HCT116 (cell line): ENCODE measurements at regions not wholly inside any gene's neighbourhood (a gene's known extent, or its start where the extent isn't known, plus 50 kb on each side); places are given as distances from the start of the nearest gene placed in this dataset.

Source experiments
- ATAC-seq: fragments of 200-7000 bp; cut with Tn5 transposase; 2 replicates; pipeline ENCODE4 v1.9.1; 2020; ENCODE audit warnings: mild to moderate bottlenecking, moderate library complexity
- BruUV-seq: library from RNA; stranded (reverse); fragments of 400-500 nt; replicated peaks from 2 replicates; lab custom pipeline; 2021; lab: Mats Ljungman, UMichigan
- CTCF ChIA-PET: fragments of 300-600 bp; sonication (Branson Sonifier 250); formaldehyde crosslinking; loops from one replicate; lab custom pipeline; 2021; ENCODE audit warnings: antibody characterized with exemption; lab: Charles Lee
- POLR2A ChIA-PET: fragments of 300-600, 350-600 bp; sonication (Branson Sonifier 250); formaldehyde crosslinking; loops from one replicate; lab custom pipeline; 2021; ENCODE audit warnings: antibody characterized with exemption; lab: Charles Lee
- RAD21 ChIA-PET, 2 experiments: fragments of 300-600 bp; sonication (Branson Sonifier 250); formaldehyde crosslinking; loops; one replicate each; lab custom pipeline; 2023; ENCODE audit warnings: low total read pairs in 2 of 2; ENCODE audit not compliant: uncharacterized antibody in 2 of 2, unreplicated experiment in 2 of 2, low non-redundant PET in 1 of 2; lab: Charles Lee
- DNase-seq: peaks from one replicate; pipeline ENCODE4 v3.0.0-alpha.2; 2010; ENCODE audit warnings: low read depth, low spot score
- H2AFZ ChIP-seq: fragments of 200-600 bp; shearing (Covaris generic), sonication (generic); 2 replicates; pipeline ENCODE4 v1.6.1; 2017; ENCODE audit warnings: low read depth, mixed run types, mixed read lengths, antibody characterized with exemption, low read length; ENCODE audit not compliant: poor library complexity, severe bottlenecking
- H3K27ac ChIP-seq: 2 replicates; pipeline ENCODE4 v1.5.1; 2012; ENCODE audit warnings: low read depth, low read length
- H3K27me3 ChIP-seq: fragments of 200-600 bp; sonication (generic); 2 replicates; pipeline ENCODE4 v1.6.1; 2016; ENCODE audit warnings: mixed run types, low read length, mixed read lengths; ENCODE audit not compliant: insufficient read depth
- H3K36me3 ChIP-seq, 2 experiments: fragments of 200-500 bp in 1 of 2; fragments of 200-600 bp in 1 of 2; sonication (Bioruptor generic) in 1 of 2; sonication (generic) in 1 of 2; 2 replicates each; pipeline versions ENCODE4 v1.5.1 to v1.6.1; 2014 to 2016; ENCODE audit warnings: low read length in 2 of 2, inconsistent platforms in 1 of 2, mixed read lengths in 1 of 2, mixed run types in 1 of 2; ENCODE audit not compliant: insufficient read depth in 2 of 2, control insufficient read depth in 1 of 2
- H3K4me1 ChIP-seq, 2 experiments: fragments of 200-600 bp in 1 of 2; sonication (generic) in 1 of 2; 2 replicates each; pipeline versions ENCODE4 v1.5.1 to v1.6.1; 2012 to 2017; ENCODE audit warnings: low read length in 2 of 2, inconsistent platforms in 1 of 2, mild to moderate bottlenecking in 1 of 2, mixed read lengths in 1 of 2, mixed run types in 1 of 2, moderate library complexity in 1 of 2; ENCODE audit not compliant: insufficient read depth in 2 of 2, control insufficient read depth in 1 of 2
- H3K4me2 ChIP-seq: fragments of 200-600 bp; sonication (generic); 2 replicates; pipeline ENCODE4 v1.6.1; 2017; ENCODE audit warnings: mixed run types, low read length, mixed read lengths
- H3K4me3 ChIP-seq, 2 experiments: fragments of 200-600 bp in 1 of 2; sonication (generic) in 1 of 2; replicated peaks in 1 of 2; 2 replicates each; pipeline ENCODE4 v1.5.1; 2011 to 2016; ENCODE audit warnings: low read length in 2 of 2, control low read depth in 1 of 2, low read depth in 1 of 2, mild to moderate bottlenecking in 1 of 2, mixed read lengths in 1 of 2, mixed run types in 1 of 2
- H3K79me2 ChIP-seq: fragments of 200-600 bp; sonication (generic); 2 replicates; pipeline ENCODE4 v1.6.1; 2017; ENCODE audit warnings: mild to moderate bottlenecking, mixed run types, low read length, moderate library complexity, mixed read lengths; ENCODE audit not compliant: insufficient read depth
- H3K9ac ChIP-seq: fragments of 200-600 bp; sonication (generic); 2 replicates; pipeline ENCODE4 v1.6.1; 2016; ENCODE audit warnings: low read length, mixed read lengths
- H3K9me2 ChIP-seq: fragments of 200-600 bp; sonication (generic), shearing (Covaris generic); 2 replicates; pipeline ENCODE4 v1.6.1; 2017; ENCODE audit warnings: mixed run types, mild to moderate bottlenecking, moderate library complexity; ENCODE audit not compliant: insufficient read depth
- H3K9me3 ChIP-seq, 2 experiments: fragments of 200-500 bp in 1 of 2; fragments of 200-600 bp in 1 of 2; sonication (Bioruptor generic) in 1 of 2; sonication (generic) in 1 of 2; 2 replicates each; pipeline ENCODE4 v1.6.1; 2014 to 2017; ENCODE audit warnings: low read length in 2 of 2, mixed read lengths in 2 of 2, inconsistent platforms in 1 of 2, low read depth in 1 of 2, mild to moderate bottlenecking in 1 of 2, mixed run types in 1 of 2, moderate library complexity in 1 of 2; ENCODE audit not compliant: control insufficient read depth in 1 of 2, insufficient read depth in 1 of 2
- H4K20me1 ChIP-seq: fragments of 200-600 bp; sonication (generic), shearing (Covaris generic); 2 replicates; pipeline ENCODE4 v1.6.1; 2017; ENCODE audit warnings: mixed run types, mild to moderate bottlenecking, moderate library complexity; ENCODE audit not compliant: insufficient read depth
- CBX3 ChIP-seq: IDR thresholded peaks from 2 replicates; pipeline ENCODE4 v1.6.1; 2012; ENCODE audit warnings: low read depth
- ELF1 ChIP-seq: IDR thresholded peaks from 2 replicates; pipeline ENCODE4 v1.6.1; 2012; ENCODE audit warnings: low read depth, borderline replicate concordance
- EZH2 ChIP-seq: fragments of 200-600 bp; sonication (generic); IDR thresholded peaks from 2 replicates; pipeline ENCODE4 v1.6.1; 2017; ENCODE audit warnings: antibody characterized with exemption, mixed run types
- EZH2phosphoT487 ChIP-seq: fragments of 200-600 bp; IDR thresholded peaks from 2 replicates; pipeline ENCODE4 v1.6.1; 2018; ENCODE audit warnings: antibody characterized with exemption, borderline replicate concordance
- POLR2AphosphoS5 ChIP-seq: IDR thresholded peaks from 2 replicates; pipeline ENCODE4 v1.6.1; 2011; ENCODE audit warnings: mild to moderate bottlenecking, low read depth, low read length, moderate library complexity
- RAD21 ChIP-seq: IDR thresholded peaks from 2 replicates; pipeline ENCODE4 v1.6.1; 2012; ENCODE audit warnings: low read depth, mild to moderate bottlenecking
- SRF ChIP-seq: IDR thresholded peaks from 2 replicates; pipeline ENCODE4 v1.6.1; 2012; ENCODE audit warnings: low read depth
- TCF7L2 ChIP-seq: IDR thresholded peaks from 2 replicates; pipeline ENCODE4 v1.7.0; 2011; ENCODE audit warnings: borderline replicate concordance, inconsistent platforms; ENCODE audit not compliant: insufficient read depth, insufficient read length; ENCODE audit errors: extremely low read depth
- YY1 ChIP-seq: IDR thresholded peaks from 2 replicates; pipeline ENCODE4 v1.6.1; 2011; ENCODE audit warnings: low read length, low read depth, moderate library complexity, mild to moderate bottlenecking; ENCODE audit not compliant: insufficient replicate concordance; ENCODE audit errors: extremely low read depth
- ZFX ChIP-seq: fragments of 450-650 bp; IDR thresholded peaks from 2 replicates; pipeline ENCODE4 v1.6.1; 2017
- ZNF274 ChIP-seq: fragments of 200-500 bp; sonication (Bioruptor generic); IDR thresholded peaks from 2 replicates; pipeline ENCODE4 v1.6.1; 2014; ENCODE audit warnings: mild to moderate bottlenecking, low read depth, low read length, inconsistent platforms
- intact Hi-C: fragments of 100-400 bp; cut with micrococcal nuclease; formaldehyde crosslinking; loops from 2 replicates; pipeline ENCODE4 v1.10.0; 2022
- TF ChIP-seq, protein P1 (sequence below): IDR thresholded peaks from 2 replicates; pipeline ENCODE4 v1.6.1; 2012; ENCODE audit warnings: low read depth
- TF ChIP-seq, protein P2 (sequence below): IDR thresholded peaks from 2 replicates; pipeline ENCODE4 v1.6.1; 2011; ENCODE audit warnings: mild to moderate bottlenecking, low read length, moderate library complexity; ENCODE audit not compliant: insufficient replicate concordance; ENCODE audit errors: extremely low read depth

DNA sequence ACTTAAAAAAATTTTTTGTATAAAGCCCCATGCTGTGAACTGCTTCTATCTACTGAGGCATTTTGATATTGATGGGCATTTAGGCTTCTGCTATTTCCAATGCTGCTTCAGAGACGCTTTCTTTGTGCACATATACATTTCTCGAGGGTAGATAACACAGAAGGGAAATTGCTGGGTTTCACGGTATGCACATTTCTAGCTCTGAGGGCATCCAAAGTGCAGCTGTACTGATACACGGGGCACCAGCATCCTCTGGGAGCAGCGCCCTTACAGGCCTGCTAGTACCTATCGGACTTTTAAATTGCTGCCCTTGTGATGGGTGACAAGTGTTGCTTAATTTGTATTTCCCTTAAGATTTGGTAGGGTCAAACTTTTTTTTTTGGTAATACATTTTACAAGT, 88.6 kb downstream of the KCTD15 start:
- ChIA-PET POLR2A (no interaction called here), CTCF (no interaction called here), RAD21 (no interaction called here)
- TF ChIP-seq CBX3 (no peak), YY1 (no peak), EZH2phosphoT487 (no peak), EZH2 (no peak), POLR2AphosphoS5 (no peak), RAD21 (no peak), ZNF274 (no peak), ELF1 (no peak), ZFX (no peak), TCF7L2 (no peak), SRF (no peak)
- TF ChIP-seq, protein P1, sequence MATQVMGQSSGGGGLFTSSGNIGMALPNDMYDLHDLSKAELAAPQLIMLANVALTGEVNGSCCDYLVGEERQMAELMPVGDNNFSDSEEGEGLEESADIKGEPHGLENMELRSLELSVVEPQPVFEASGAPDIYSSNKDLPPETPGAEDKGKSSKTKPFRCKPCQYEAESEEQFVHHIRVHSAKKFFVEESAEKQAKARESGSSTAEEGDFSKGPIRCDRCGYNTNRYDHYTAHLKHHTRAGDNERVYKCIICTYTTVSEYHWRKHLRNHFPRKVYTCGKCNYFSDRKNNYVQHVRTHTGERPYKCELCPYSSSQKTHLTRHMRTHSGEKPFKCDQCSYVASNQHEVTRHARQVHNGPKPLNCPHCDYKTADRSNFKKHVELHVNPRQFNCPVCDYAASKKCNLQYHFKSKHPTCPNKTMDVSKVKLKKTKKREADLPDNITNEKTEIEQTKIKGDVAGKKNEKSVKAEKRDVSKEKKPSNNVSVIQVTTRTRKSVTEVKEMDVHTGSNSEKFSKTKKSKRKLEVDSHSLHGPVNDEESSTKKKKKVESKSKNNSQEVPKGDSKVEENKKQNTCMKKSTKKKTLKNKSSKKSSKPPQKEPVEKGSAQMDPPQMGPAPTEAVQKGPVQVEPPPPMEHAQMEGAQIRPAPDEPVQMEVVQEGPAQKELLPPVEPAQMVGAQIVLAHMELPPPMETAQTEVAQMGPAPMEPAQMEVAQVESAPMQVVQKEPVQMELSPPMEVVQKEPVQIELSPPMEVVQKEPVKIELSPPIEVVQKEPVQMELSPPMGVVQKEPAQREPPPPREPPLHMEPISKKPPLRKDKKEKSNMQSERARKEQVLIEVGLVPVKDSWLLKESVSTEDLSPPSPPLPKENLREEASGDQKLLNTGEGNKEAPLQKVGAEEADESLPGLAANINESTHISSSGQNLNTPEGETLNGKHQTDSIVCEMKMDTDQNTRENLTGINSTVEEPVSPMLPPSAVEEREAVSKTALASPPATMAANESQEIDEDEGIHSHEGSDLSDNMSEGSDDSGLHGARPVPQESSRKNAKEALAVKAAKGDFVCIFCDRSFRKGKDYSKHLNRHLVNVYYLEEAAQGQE, result no peak
- TF ChIP-seq, protein P2, sequence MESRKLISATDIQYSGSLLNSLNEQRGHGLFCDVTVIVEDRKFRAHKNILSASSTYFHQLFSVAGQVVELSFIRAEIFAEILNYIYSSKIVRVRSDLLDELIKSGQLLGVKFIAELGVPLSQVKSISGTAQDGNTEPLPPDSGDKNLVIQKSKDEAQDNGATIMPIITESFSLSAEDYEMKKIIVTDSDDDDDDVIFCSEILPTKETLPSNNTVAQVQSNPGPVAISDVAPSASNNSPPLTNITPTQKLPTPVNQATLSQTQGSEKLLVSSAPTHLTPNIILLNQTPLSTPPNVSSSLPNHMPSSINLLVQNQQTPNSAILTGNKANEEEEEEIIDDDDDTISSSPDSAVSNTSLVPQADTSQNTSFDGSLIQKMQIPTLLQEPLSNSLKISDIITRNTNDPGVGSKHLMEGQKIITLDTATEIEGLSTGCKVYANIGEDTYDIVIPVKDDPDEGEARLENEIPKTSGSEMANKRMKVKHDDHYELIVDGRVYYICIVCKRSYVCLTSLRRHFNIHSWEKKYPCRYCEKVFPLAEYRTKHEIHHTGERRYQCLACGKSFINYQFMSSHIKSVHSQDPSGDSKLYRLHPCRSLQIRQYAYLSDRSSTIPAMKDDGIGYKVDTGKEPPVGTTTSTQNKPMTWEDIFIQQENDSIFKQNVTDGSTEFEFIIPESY, result no peak
- Histone ChIP-seq H4K20me1 (no peaks in the 10 kb centered on the region), H2AFZ (no peak overlapping the region), H3K9me2 (no peaks in the 10 kb centered on the region), H3K4me1 (no peaks in the 10 kb centered on the region), H3K36me3 (no peaks in the 10 kb centered on the region), H3K27me3 (no peaks in the 10 kb centered on the region), H3K4me3 (no peak overlapping the region), H3K4me2 (no peak overlapping the region), H3K27ac (no peak overlapping the region), H3K9me3 (no peaks in the 10 kb centered on the region), H3K79me2 (no peaks in the 10 kb centered on the region), H3K9ac (no peak overlapping the region)
- ATAC-seq, result no peak
- no TSS peak for BruUV-seq
- DNase-seq, result no peak
- intact Hi-C loops, result no loop called here
